DOHH2 (cell line): ENCODE measurements at regions not wholly inside any gene's neighbourhood (a gene's known extent, or its start where the extent isn't known, plus 50 kb on each side); places are given as distances from the start of the nearest gene placed in this dataset.

Experiments
- H3F3A ChIP-seq: fragments of 200-600 bp; sonication (generic), shearing (Covaris generic); 2 replicates; pipeline ENCODE4 v1.6.0; 2016; ENCODE audit warnings: antibody characterized with exemption, mild to moderate bottlenecking; ENCODE audit not compliant: control insufficient read depth, insufficient read depth
- H3K27ac ChIP-seq: fragments of 200-600 bp; sonication (generic); 2 replicates; pipeline ENCODE4 v1.5.1; 2014; ENCODE audit warnings: low read depth, mild to moderate bottlenecking, low read length, moderate library complexity
- H3K27me3 ChIP-seq: fragments of 200-600 bp; sonication (generic); 2 replicates; pipeline ENCODE4 v1.6.1; 2014; ENCODE audit warnings: mild to moderate bottlenecking, low read length, mixed read lengths; ENCODE audit not compliant: control insufficient read depth
- H3K36me3 ChIP-seq: fragments of 200-600 bp; sonication (generic); 2 replicates; pipeline ENCODE4 v1.6.1; 2014; ENCODE audit warnings: mild to moderate bottlenecking, low read length, moderate library complexity, mixed read lengths; ENCODE audit not compliant: control insufficient read depth
- H3K4me1 ChIP-seq: fragments of 200-600 bp; sonication (generic); 2 replicates; pipeline ENCODE4 v1.6.1; 2014; ENCODE audit warnings: mild to moderate bottlenecking, low read length, mixed read lengths; ENCODE audit not compliant: control insufficient read depth
- H3K4me2 ChIP-seq: fragments of 200-600 bp; sonication (generic); 2 replicates; pipeline ENCODE4 v1.6.0; 2014; ENCODE audit warnings: mild to moderate bottlenecking, low read length, moderate library complexity
- H3K4me3 ChIP-seq: fragments of 200-600 bp; sonication (generic); 2 replicates; pipeline ENCODE4 v1.5.1; 2014; ENCODE audit warnings: mild to moderate bottlenecking, low read length, mixed read lengths
- H3K79me2 ChIP-seq: fragments of 200-600 bp; sonication (generic); 2 replicates; pipeline ENCODE4 v1.6.1; 2014; ENCODE audit warnings: mild to moderate bottlenecking, low read length, mixed read lengths; ENCODE audit not compliant: control insufficient read depth
- H3K9me2 ChIP-seq: fragments of 200-600 bp; sonication (generic); replicated peaks from 2 replicates; pipeline ENCODE4 v1.6.1; 2014; ENCODE audit warnings: mild to moderate bottlenecking, low read length, mixed read lengths; ENCODE audit not compliant: control insufficient read depth
- H3K9me3 ChIP-seq: fragments of 200-600 bp; sonication (generic); 2 replicates; pipeline ENCODE4 v1.6.1; 2014; ENCODE audit warnings: antibody characterized with exemption, low read length, mixed read lengths; ENCODE audit not compliant: control insufficient read depth, insufficient read depth
- H4K20me1 ChIP-seq: fragments of 200-600 bp; sonication (generic); 2 replicates; pipeline ENCODE4 v1.6.0; 2014; ENCODE audit warnings: low read depth, mild to moderate bottlenecking, antibody characterized with exemption, low read length, moderate library complexity; ENCODE audit not compliant: control insufficient read depth, insufficient read depth
- CTCF ChIP-seq: fragments of 200-600 bp; sonication (generic); IDR thresholded peaks from one replicate; pipeline ENCODE4 v1.5.1; 2014; ENCODE audit warnings: antibody characterized with exemption, mild to moderate bottlenecking, low read depth, low read length; ENCODE audit not compliant: poor library complexity, severe bottlenecking
- EZH2phosphoT487 ChIP-seq: fragments of 200-600 bp; sonication (generic); IDR thresholded peaks from 2 replicates; pipeline ENCODE4 v1.6.1; 2017; ENCODE audit warnings: borderline replicate concordance, mild to moderate bottlenecking, antibody characterized with exemption, low read length, moderate library complexity, mixed read lengths

- Histone ChIP-seq H3K36me3 (no peaks in the 10 kb centered on the region), H4K20me1 (no peaks in the 10 kb centered on the region), H3K27ac (no peak overlapping the region), H3K4me2 (no peak overlapping the region), H3K4me3 (no peak overlapping the region), H3K9me3 (peaks cover 5% of the 10 kb centered on the region; the same call in 1 of the 2 replicates), H3F3A (no peaks in the 10 kb centered on the region), H3K27me3 (no peaks in the 10 kb centered on the region), H3K79me2 (no peaks in the 10 kb centered on the region), H3K4me1 (no peaks in the 10 kb centered on the region), H3K9me2 (no peaks in the 10 kb centered on the region)
- TF ChIP-seq CTCF (no peak), EZH2phosphoT487 (no peak)
Observed at GRCh38 chr10:2890093-2890492, 177.3 kb upstream of the PFKP start.

GRCh38 chr10:2888403-2889004 lies 178.8 kb upstream of the PFKP start:
- Histone ChIP-seq H3K4me2 (no peak overlapping the region), H3K27ac (no peak overlapping the region), H3K79me2 (no peaks in the 10 kb centered on the region), H4K20me1 (no peaks in the 10 kb centered on the region), H3K9me3 (peaks cover 5% of the 10 kb centered on the region; the same call in 1 of the 2 replicates), H3F3A (no peaks in the 10 kb centered on the region), H3K36me3 (no peaks in the 10 kb centered on the region), H3K4me3 (no peak overlapping the region), H3K9me2 (no peaks in the 10 kb centered on the region), H3K4me1 (no peaks in the 10 kb centered on the region), H3K27me3 (no peaks in the 10 kb centered on the region)
- TF ChIP-seq CTCF (no peak), EZH2phosphoT487 (no peak)

GRCh38 chr10:2887391-2888070 lies 179.8 kb upstream of the PFKP start:
- Histone ChIP-seq H3K4me1 (no peaks in the 10 kb centered on the region), H3K36me3 (no peaks in the 10 kb centered on the region), H4K20me1 (no peaks in the 10 kb centered on the region), H3K9me2 (no peaks in the 10 kb centered on the region), H3K9me3 (peaks cover 5% of the 10 kb centered on the region; the same call in 1 of the 2 replicates), H3K27me3 (no peaks in the 10 kb centered on the region), H3K27ac (no peak overlapping the region), H3K4me2 (no peak overlapping the region), H3F3A (no peaks in the 10 kb centered on the region), H3K4me3 (no peak overlapping the region), H3K79me2 (no peaks in the 10 kb centered on the region)
- TF ChIP-seq CTCF: no peak
- TF ChIP-seq EZH2phosphoT487: no peak
